GM06990 (cell line): ENCODE measurements at regions not wholly inside any gene's neighbourhood (a gene's known extent, or its start where the extent isn't known, plus 50 kb on each side); places are given as distances from the start of the nearest gene placed in this dataset.

Source experiments
- DNase-seq: peaks from one replicate; pipeline ENCODE4 v3.0.0-alpha.2; 2011; ENCODE audit not compliant: insufficient read length; ENCODE audit errors: extremely low read depth
- H3K27me3 ChIP-seq: replicated peaks from 2 replicates; pipeline ENCODE4 v1.6.0; 2011; ENCODE audit warnings: low read length; ENCODE audit not compliant: control insufficient read depth, insufficient read depth
- H3K36me3 ChIP-seq: 2 replicates; pipeline ENCODE4 v1.5.1; 2011; ENCODE audit warnings: low read length; ENCODE audit not compliant: control insufficient read depth, insufficient read depth
- H3K4me3 ChIP-seq: replicated peaks from 2 replicates; pipeline ENCODE4 v1.5.1; 2011; ENCODE audit warnings: low read depth, mild to moderate bottlenecking, control low read depth, low read length
- TF ChIP-seq, protein P1 (sequence below): IDR thresholded peaks from 2 replicates; pipeline ENCODE4 v1.5.1; 2011; ENCODE audit warnings: low read length, control low read depth, mild to moderate bottlenecking, inconsistent platforms; ENCODE audit not compliant: insufficient read depth, poor library complexity, severe bottlenecking

DNA sequence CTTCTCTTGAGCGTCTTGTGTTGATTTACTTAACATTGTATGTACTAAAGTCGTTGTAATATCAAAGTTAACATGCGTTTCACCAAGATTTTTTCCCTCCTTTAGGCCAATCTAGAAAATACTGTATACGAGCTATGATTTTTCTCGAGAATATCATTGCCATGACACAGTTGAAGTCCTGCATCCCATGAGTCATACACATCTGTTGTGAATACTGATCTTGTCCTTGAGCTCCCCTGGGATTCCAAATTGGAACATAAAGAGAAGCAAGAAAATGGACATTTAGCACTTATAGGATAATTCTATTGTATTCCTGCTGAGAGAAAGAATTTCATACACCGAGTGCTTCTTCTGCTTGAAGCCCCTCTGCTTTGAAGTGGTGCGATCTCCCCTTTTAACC, 109.6 kb downstream of the SLC35B3 start:
- TF ChIP-seq, protein P1, sequence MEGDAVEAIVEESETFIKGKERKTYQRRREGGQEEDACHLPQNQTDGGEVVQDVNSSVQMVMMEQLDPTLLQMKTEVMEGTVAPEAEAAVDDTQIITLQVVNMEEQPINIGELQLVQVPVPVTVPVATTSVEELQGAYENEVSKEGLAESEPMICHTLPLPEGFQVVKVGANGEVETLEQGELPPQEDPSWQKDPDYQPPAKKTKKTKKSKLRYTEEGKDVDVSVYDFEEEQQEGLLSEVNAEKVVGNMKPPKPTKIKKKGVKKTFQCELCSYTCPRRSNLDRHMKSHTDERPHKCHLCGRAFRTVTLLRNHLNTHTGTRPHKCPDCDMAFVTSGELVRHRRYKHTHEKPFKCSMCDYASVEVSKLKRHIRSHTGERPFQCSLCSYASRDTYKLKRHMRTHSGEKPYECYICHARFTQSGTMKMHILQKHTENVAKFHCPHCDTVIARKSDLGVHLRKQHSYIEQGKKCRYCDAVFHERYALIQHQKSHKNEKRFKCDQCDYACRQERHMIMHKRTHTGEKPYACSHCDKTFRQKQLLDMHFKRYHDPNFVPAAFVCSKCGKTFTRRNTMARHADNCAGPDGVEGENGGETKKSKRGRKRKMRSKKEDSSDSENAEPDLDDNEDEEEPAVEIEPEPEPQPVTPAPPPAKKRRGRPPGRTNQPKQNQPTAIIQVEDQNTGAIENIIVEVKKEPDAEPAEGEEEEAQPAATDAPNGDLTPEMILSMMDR, result no peak

DNA sequence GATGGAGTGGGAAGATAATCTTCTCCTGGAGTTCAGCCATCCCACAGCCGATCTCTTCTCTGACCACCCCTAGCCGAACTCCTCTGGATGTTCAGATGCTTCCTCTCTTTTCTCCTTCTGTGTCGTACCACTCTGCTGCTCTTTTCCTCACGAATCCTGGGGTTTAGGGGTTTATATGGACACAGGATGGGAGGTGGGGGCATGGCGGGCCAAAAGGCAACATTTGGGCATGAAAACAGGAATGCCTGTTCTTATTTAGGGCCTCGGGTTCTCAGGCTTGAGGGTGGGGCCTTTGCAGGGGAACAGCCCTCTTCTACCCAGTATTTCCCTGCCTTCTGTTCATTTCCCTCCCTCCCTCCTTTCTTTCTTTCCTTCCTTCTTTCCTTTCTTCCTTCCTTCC, 112.7 kb downstream of the SLC35B3 start:
- no peaks in the 10 kb centered on the region for H3K27me3 ChIP-seq
- TF ChIP-seq, protein P1, result no peak
- no peak for DNase-seq
- no peak overlapping the region for H3K4me3 ChIP-seq
- H3K36me3 ChIP-seq, result no peaks in the 10 kb centered on the region

More for the DNA sequence above, 109.6 kb downstream of the SLC35B3 start:
- Histone ChIP-seq H3K36me3 (no peaks in the 10 kb centered on the region), H3K27me3 (no peaks in the 10 kb centered on the region), H3K4me3 (no peak overlapping the region)
- no peak for DNase-seq

DNA sequence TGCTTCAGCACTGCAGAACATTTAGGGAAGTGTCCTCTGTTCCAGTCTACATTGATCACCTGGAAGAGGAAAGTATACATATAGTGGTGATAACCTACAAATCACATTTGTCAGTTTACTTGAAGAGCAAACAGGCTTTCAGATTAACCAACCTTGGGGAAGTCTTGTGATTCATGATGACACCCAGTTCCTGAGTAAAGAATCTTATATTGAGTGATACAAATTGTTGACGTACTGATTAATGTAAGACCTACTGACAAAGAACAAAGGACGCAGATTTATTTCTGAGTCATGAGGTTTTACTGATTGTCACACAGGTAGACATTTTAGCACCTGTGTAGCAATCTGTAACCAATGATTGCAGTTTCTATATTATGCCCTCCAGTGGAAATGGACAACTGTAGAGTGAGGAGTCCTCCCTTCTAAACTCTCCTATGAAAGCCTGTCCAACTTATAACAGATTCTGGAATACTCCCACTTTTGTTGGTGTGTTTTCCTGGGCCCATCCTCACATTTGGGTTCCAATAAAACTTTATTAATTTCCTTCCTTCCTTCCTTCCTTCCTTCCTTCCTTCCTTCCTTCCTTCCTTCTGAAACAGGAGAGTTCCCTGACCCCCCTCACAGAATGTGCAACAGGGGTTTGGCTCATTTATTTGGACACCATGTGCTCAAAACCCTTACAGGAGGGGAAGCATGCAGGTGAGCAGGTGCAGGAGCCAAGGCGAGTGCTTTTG, 113.5 kb downstream of the SLC35B3 start:
- TF ChIP-seq, protein P1, result no peak
- H3K4me3 ChIP-seq, result no peak overlapping the region
- H3K36me3 ChIP-seq, result no peaks in the 10 kb centered on the region
- DNase-seq, result no peak
- no peaks in the 10 kb centered on the region for H3K27me3 ChIP-seq

DNA sequence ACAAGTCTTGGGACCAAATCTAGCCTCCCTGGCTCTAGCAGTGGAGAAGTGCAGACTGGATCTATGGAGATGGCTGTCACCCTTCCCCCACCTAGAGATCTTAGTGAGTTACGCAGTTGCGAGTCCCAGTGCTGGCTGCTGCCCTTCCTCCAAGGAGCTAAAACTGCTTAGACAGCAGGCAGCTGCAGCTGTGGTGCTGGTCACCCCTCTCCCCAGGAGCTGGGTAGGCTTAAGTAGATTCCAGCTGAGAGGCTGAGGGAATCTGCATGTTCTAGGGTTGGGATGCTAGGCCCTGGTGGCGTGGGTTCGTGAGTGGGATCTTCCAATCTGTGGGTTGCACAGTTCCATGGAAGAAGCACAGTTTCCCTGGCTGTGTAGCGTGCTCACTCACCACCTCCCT, 120.2 kb downstream of the SLC35B3 start:
- no peak overlapping the region for H3K4me3 ChIP-seq
- TF ChIP-seq, protein P1, result no peak
- H3K27me3 ChIP-seq, result no peaks in the 10 kb centered on the region
- DNase-seq, result no peak
- H3K36me3 ChIP-seq, result no peaks in the 10 kb centered on the region

DNA sequence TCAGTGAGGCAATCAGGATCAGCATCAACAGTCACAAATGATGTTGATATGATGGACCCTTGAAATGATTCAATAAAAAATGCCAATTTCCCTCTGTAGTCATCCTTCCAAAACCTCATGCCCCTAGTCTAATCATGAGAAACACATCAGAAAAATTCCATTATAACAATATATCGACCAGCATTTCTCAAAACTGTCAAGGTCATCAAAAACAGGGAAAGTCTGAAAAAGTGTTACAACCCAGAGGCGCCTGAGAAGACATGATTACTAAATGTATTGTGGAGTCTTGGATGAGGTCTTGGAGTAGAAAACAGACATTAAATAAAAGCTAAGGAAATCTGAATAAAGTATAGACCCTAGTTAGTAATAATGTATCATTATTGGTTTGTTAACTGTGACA, 133.8 kb downstream of the SLC35B3 start:
- Histone ChIP-seq H3K27me3 (no peaks in the 10 kb centered on the region), H3K36me3 (no peaks in the 10 kb centered on the region), H3K4me3 (no peak overlapping the region)
- DNase-seq, result no peak
- TF ChIP-seq, protein P1, result no peak
